Activated CD4-positive, alpha-beta T cell treated with anti-CD3 and anti-CD28 coated beads, Interleukin-2, amount 50 U/mL, for 16 hours (primary cell): ENCODE measurements at regions not wholly inside any gene's neighbourhood (a gene's known extent, or its start where the extent isn't known, plus 50 kb on each side); places are given as distances from the start of the nearest gene placed in this dataset.
A peak's percentile ranks its signal among the peaks of the same experiment; 100 is the strongest.

Experiments used
- DNase-seq: peaks from one replicate; pipeline ENCODE4 v3.0.0-alpha.2; 2020

GRCh38 chr12:126811391-126811790, 1455.6 kb upstream of the TMEM132C start:
- DNase-seq: no peak

- no peak for DNase-seq
Observed at GRCh38 chr12:126819554-126819953, 1447.4 kb upstream of the TMEM132C start.

DNA sequence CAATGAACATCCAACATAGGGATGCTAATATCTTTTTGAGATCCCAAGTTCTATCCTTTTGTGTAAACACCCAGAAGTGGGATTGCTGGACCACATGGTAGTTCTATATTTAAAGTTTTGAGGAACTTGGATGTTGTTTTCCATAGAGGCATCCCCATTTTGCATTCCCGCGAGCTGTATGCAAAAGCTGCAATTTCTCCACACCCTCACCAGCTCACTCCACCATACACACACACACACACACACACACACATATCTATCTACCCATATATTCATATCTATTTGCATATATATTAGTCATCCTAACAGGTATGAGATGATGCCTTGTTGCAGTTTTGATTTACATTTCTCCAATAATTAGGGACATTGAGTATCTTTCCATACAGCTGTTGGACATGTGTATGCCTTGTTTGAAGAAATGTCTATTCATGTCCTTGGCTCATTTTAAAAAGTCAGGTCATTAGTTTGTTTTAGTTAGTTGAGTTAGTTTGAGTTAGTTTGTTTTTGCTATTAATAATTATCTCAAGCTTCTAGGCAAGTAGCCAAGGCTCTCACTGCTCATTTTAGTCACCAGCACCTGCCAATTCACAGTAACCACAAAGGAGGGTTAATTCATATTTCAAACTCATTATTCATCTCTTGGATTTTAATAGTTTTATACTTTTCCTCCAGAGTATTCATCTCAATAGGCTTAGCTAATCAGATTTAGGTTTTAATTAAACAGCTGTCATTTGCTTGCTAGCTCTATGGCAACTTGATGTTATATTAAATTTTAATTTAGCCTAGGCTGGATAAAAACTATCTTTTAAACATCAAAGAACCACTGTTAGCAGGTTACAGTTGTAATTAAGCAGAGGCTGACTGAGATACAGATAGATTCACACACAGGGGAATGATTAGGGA, 1435.9 kb upstream of the TMEM132C start:
- no peak for DNase-seq

- no peak for DNase-seq
Observed at GRCh38 chr12:126837697-126838096, 1429.3 kb upstream of the TMEM132C start.

GRCh38 chr12:126843915-126844669, 1422.9 kb upstream of the TMEM132C start:
- DNase-seq: no peak

DNA sequence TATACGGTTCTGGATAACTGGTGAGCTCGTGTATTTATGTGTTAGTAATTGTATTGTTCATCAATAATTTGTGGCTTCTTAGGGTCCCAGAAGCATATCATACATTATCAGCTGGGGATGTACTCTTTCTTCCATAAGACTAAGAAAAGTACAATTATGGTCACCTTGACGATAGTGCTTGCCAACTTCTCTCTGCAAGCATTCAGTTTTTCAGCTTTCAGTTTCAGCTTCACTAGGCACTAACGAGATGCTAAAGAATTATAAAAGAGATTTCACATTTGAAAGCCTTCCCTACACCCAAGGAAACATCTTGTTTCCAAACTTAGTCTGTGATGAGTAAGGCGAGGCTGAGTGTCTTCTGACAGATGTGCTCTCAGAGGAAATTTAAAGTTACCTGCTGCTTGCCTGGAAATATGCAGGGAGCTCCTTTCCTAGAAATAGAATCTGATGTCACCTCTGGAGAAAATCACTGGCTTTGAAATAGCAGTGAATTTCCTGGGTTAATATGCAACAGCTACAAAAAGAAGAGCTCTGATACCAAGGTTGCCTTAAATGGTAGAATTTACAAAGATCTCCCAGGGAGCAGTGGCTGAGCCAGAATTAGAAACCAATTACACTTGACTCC, 1419.9 kb upstream of the TMEM132C start:
- DNase-seq: no peak

DNA sequence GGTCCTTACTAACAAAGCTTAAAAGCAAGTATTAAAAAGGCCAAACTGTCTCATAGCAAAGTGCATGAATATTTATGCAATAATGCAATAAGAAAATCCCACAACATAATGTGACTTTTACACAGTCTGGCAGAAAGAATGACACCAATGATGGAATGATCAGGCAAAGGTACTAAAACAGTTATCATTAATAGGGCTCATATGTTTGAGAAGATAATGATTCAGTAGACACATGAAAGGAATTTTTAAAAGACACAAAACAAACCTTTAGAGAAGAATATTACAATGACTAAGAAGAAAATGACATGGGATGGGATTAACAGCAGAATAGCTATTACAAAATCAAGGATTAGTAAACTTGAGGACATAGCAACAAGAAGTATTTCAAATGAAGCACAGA, 1411.2 kb upstream of the TMEM132C start:
- no peak for DNase-seq

DNA sequence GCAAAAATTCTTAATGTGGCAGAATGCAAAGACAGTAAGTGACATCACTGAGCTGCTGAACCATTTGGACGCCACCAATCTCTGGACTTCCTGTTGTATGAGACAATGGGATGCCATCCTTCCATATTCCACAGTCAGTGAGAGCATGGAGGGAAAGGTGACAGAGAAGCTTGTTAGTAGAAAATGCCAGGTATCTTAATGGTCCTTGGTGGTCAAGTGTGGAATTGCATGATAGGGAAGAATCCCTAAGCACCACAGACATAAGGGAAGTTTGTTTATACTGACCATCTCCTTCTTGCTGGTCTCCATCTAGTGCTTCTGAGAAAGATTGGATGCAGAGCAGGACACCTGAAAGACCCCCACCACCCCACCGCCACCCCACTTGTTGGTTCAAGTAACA, 1410.0 kb upstream of the TMEM132C start:
- DNase-seq: no peak

GRCh38 chr12:126858560-126858959, 1408.4 kb upstream of the TMEM132C start:
- no peak for DNase-seq

GRCh38 chr12:126860210-126860609, 1406.8 kb upstream of the TMEM132C start:
- DNase-seq: no peak

GRCh38 chr12:126862500-126862899, 1404.5 kb upstream of the TMEM132C start:
- DNase-seq: no peak

GRCh38 chr12:126869644-126870043, 1397.3 kb upstream of the TMEM132C start:
- DNase-seq: no peak

DNA sequence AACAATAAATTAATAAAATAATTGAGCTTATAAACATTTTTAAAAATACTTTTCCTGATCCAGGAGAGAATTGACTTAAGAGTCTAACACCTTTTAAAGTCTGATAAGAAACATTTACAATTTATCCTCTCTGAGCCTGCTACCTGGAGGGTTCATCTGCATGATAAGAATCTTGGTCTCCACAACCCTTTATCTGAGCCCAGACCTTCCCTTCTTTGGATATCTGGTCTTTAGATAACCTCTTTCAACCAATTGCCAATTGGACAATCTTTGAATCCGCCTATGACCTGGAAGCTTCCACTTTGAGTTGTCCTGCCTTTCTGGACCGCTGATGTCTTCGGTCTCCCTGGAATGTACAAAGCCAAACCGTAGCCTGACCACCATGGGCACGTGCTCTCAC, 1393.3 kb upstream of the TMEM132C start:
- DNase-seq: no peak

GRCh38 chr12:126874427-126875026, 1392.4 kb upstream of the TMEM132C start:
- peak; percentile 57 for DNase-seq

GRCh38 chr12:126879842-126880241, 1387.1 kb upstream of the TMEM132C start:
- no peak for DNase-seq

DNA sequence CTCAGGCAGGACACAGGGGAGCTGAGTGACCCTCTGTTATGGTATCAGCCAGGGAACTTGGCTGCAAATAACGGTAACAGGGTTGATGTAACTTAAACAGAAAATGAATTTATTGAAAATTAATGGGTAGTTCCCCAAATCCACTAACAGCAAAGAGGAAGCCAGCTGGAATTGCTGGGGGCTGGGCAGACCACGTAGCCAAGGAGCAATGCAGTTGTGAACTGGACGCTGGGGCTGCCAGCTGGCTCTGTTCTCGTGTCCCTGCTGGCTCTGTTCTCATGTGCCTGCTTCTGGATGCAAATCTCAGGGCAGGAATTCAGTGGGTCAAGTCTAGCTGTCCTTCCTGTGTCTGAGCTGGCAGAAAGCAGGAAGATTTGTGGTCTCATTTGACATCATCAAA, 1383.3 kb upstream of the TMEM132C start:
- no peak for DNase-seq

DNA sequence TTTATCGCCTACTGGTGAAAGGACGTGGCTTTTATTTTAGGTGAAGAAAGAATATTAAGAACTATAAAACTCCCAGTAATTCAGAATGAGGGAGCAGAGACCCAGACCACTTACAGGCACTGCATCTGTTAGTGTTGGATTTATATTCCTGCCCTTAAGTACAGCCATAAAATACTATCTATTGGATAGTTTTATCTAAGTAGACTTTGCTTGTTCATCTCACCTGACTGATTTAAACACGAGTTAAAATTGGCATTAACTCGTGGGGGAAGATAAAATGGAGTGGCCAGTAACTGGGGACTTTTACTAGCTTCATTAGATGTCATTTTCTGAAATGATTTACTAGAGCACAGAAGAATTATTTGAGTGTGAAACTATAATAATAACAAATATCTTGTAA, 1377.5 kb upstream of the TMEM132C start:
- no peak for DNase-seq

GRCh38 chr12:126890097-126890496, 1376.9 kb upstream of the TMEM132C start:
- no peak for DNase-seq

DNA sequence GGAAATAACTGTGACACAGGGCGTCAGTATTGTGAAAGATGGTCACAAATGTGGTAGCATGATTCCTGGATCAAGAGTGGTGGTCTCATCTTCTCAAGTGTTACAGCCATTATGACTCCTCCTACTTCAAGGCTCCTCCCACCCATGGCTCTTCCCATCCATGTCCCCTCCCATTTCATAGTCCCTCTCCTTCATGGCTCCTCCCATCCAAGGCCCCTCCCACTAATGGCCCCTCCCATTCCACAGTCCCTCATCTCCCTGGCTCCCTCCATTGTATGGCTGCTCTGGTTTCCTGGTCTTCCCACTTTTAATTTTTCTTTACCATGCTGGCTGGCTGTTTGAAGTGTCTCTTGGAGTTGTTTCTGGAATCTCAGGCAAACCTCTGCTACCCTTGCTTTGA, 1375.2 kb upstream of the TMEM132C start:
- DNase-seq: no peak

DNA sequence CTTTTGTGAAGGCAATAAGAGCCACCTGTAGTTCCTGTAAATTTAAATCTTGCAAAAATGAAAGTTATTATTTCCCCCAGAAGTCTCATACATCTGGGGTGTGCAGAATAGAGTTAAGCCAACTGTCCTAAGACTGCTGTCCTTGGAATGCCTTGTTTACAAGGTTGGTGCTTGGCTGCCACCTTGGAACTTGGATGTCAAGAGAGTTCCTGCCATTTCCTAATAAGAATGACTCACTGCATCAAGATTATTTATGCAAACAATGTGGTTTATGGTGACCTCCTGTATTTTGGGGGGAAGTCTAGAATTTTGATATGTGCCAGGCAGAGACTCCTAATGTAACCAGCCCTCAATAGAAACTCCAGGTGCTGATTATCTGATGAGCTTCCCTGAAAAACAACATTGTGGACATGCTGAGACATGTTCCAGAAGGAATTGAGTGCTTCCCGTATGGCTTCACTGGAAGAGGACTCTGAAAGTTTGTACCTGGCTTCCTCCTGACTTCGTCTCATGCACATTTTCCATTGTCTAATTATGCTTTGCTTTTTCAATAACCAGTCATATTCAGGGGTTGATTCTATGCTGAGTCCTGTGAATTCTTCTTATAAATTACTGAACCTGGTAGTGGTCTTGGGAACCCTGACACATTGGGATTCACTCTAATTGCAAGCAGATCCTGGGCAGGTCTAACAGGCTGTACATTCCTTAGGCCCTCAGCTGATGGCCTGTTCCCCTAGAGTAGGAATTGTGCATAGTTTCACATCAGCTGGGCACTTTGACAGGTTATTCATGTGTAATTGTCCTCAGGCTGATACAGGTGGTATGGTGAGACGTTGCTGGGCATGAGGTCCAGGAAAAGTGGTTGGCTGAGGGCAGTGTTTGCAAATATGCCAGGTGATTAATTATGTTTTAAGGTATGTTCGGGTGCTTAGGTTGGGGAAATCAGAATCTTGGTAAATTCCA, 1370.7 kb upstream of the TMEM132C start:
- DNase-seq: no peak

DNA sequence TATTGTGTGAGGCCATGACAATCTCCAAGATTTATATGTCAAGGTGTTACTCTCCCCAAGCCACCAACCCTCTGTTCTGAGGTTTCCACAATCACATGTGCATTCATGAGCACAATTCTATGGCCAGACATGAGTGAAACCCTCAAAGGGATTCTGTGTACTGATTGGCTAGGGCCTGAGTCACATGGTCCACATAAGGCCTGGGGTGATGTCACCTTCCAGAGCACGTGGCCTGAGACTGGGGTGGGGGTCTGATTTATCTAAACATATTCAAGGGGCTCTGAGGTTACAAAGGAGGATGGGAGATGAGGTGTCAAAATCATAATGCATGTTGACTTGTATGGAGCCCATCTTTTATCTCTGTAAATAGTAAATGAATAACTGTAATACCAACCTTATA, 1369.9 kb upstream of the TMEM132C start:
- DNase-seq: no peak

DNA sequence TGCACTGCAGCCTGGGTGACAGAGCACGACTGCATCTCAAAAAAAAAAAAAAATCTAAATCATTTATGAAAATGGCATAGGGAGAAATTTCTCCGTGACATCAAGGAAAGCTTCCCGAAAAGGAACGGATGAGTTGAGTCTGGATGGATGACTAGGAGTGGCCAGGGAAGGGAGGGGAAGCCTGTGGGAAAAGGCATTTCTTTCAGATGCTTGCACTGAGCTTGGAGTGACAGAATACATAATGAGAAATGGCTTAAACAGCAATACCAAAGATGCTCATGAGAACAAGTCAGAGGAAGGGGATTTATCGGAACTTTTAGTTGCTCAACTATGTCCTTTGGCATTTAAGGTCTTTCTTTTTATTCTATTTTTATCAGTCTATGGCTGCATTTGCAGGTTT, 1369.2 kb upstream of the TMEM132C start:
- no peak for DNase-seq
